H1 (cell line): ENCODE measurements at regions not wholly inside any gene's neighbourhood (a gene's known extent, or its start where the extent isn't known, plus 50 kb on each side); places are given as distances from the start of the nearest gene placed in this dataset.

ENCODE experiments used
- CTCF ChIA-PET: fragments of 300-600 bp; sonication (Branson Sonifier 250); formaldehyde crosslinking; loops from one replicate; lab custom pipeline; 2021; ENCODE audit not compliant: partially characterized antibody; lab: Charles Lee
- POLR2A ChIA-PET: fragments of 300-600 bp; sonication (Branson Sonifier 250); formaldehyde crosslinking; loops from one replicate; lab custom pipeline; 2021; ENCODE audit warnings: inconsistent platforms; ENCODE audit not compliant: partially characterized antibody; lab: Charles Lee
- DNase-seq, 2 experiments: peaks; one replicate each; pipeline versions ENCODE4 v3.0.0 to v3.0.0-alpha.2; 2010 to 2022; ENCODE audit warnings: low spot score in 2 of 2, low read depth in 1 of 2, mixed read lengths in 1 of 2
- FAIRE-seq: peaks from 2 replicates; lab custom pipeline; 2011; peaks lifted over from hg19 to GRCh38; lab: Jason Lieb, UNC
- H2AFZ ChIP-seq: 2 replicates; pipeline ENCODE4 v1.8.1; 2012; ENCODE audit warnings: low read length, inconsistent platforms
- H2AK5ac ChIP-seq: 2 replicates; pipeline ENCODE4 v1.6.1; 2013; ENCODE audit warnings: low read depth, low read length
- H2BK120ac ChIP-seq: replicated peaks from 2 replicates; pipeline ENCODE3; 2013; ENCODE audit warnings: low read depth, low read length, inconsistent platforms
- H2BK12ac ChIP-seq: 2 replicates; pipeline ENCODE4 v1.6.1; 2013; ENCODE audit warnings: low read depth, low read length
- H2BK15ac ChIP-seq: 2 replicates; pipeline ENCODE4 v1.6.1; 2013; ENCODE audit warnings: low read length
- H2BK20ac ChIP-seq: 2 replicates; pipeline ENCODE4 v1.6.1; 2013; ENCODE audit warnings: low read length
- H2BK5ac ChIP-seq: 2 replicates; pipeline ENCODE4 v1.6.1; 2013; ENCODE audit warnings: low read depth, low read length
- H3K14ac ChIP-seq: 2 replicates; pipeline ENCODE4 v1.6.1; 2013; ENCODE audit warnings: inconsistent platforms; ENCODE audit not compliant: insufficient read length
- H3K18ac ChIP-seq: 2 replicates; pipeline ENCODE4 v1.6.1; 2013; ENCODE audit warnings: low read length; ENCODE audit errors: extremely low read depth
- H3K23ac ChIP-seq: 2 replicates; pipeline ENCODE4 v1.6.1; 2013; ENCODE audit warnings: inconsistent platforms; ENCODE audit not compliant: insufficient read length
- H3K23me2 ChIP-seq: 2 replicates; pipeline ENCODE4 v1.6.1; 2013; ENCODE audit warnings: low read depth, low read length
- H3K27ac ChIP-seq: 2 replicates; pipeline ENCODE4 v1.6.1; 2011; ENCODE audit warnings: low read depth, low read length, inconsistent platforms
- H3K27me3 ChIP-seq, 4 experiments: replicated peaks in 1 of 4; 1 replicate in 1 of 4; 2 replicates in 3 of 4; pipeline versions ENCODE4 v1.6.1 to v1.8.1; 2011 to 2013; ENCODE audit warnings: low read length in 3 of 4, mild to moderate bottlenecking in 3 of 4, inconsistent platforms in 2 of 4, mixed read lengths in 2 of 4, moderate library complexity in 1 of 4; ENCODE audit not compliant: control insufficient read depth in 3 of 4, insufficient read depth in 3 of 4; ENCODE audit errors: extremely low read depth in 1 of 4
- H3K36me3 ChIP-seq, 4 experiments: 2 replicates each; pipeline versions ENCODE4 v1.6.1 to v1.8.1; 2011 to 2013; ENCODE audit warnings: mild to moderate bottlenecking in 4 of 4, low read length in 3 of 4, moderate library complexity in 2 of 4, control low read depth in 1 of 4, inconsistent platforms in 1 of 4; ENCODE audit not compliant: insufficient read depth in 4 of 4, control insufficient read depth in 2 of 4
- H3K4ac ChIP-seq: replicated peaks from 2 replicates; pipeline ENCODE3; 2013; ENCODE audit warnings: low read length, low read depth, mixed read lengths, inconsistent platforms; ENCODE audit not compliant: insufficient read length
- H3K4me1 ChIP-seq, 4 experiments: replicated peaks in 1 of 4; 1 replicate in 1 of 4; 2 replicates in 3 of 4; pipeline versions ENCODE4 v1.6.1 to v1.8.1; 2011 to 2013; ENCODE audit warnings: low read length in 3 of 4, inconsistent platforms in 2 of 4, mixed read lengths in 1 of 4; ENCODE audit not compliant: insufficient read depth in 4 of 4, control insufficient read depth in 3 of 4
- H3K4me2 ChIP-seq, 2 experiments: 2 replicates each; pipeline versions ENCODE4 v1.6.1 to v1.8.1; 2011 to 2013; ENCODE audit warnings: low read depth in 2 of 2, low read length in 2 of 2, control low read depth in 1 of 2, inconsistent platforms in 1 of 2, mild to moderate bottlenecking in 1 of 2; ENCODE audit not compliant: insufficient read depth in 1 of 2
- H3K4me3 ChIP-seq, 4 experiments: fragments of 200-600, 300-600 bp in 1 of 4; sonication (generic), shearing (Covaris generic), sonication (Bioruptor Twin) in 1 of 4; 2 replicates each; pipeline versions ENCODE4 v1.5.1 to v1.8.1; 2011 to 2016; ENCODE audit warnings: low read length in 4 of 4, low read depth in 3 of 4, control low read depth in 2 of 4, inconsistent platforms in 2 of 4, mild to moderate bottlenecking in 2 of 4, mixed read lengths in 1 of 4, moderate library complexity in 1 of 4; ENCODE audit not compliant: insufficient read depth in 2 of 4; ENCODE audit errors: extremely low read depth in 1 of 4
- H3K56ac ChIP-seq: replicated peaks from 2 replicates; pipeline ENCODE3; 2013; ENCODE audit warnings: low read depth, mild to moderate bottlenecking, mixed read lengths, low read length, inconsistent platforms; ENCODE audit not compliant: insufficient read length
- H3K79me1 ChIP-seq: 2 replicates; pipeline ENCODE4 v1.6.1; 2013; ENCODE audit warnings: low read depth, low read length, control low read depth
- H3K79me2 ChIP-seq, 2 experiments: 2 replicates each; pipeline versions ENCODE4 v1.6.1 to v1.8.1; 2012 to 2013; ENCODE audit warnings: low read length in 2 of 2, mild to moderate bottlenecking in 2 of 2, inconsistent platforms in 1 of 2; ENCODE audit not compliant: insufficient read depth in 2 of 2, control insufficient read depth in 1 of 2
- H3K9ac ChIP-seq, 4 experiments: replicated peaks in 1 of 4; 1 replicate in 1 of 4; 2 replicates in 3 of 4; pipeline versions ENCODE4 v1.6.1 to v1.8.1; 2011 to 2013; ENCODE audit warnings: low read depth in 3 of 4, low read length in 3 of 4, control low read depth in 2 of 4, mild to moderate bottlenecking in 2 of 4, moderate library complexity in 2 of 4, inconsistent platforms in 1 of 4; ENCODE audit errors: extremely low read depth in 1 of 4
- H3K9me3 ChIP-seq, 2 experiments: 2 replicates each; pipeline versions ENCODE4 v1.6.1 to v1.8.1; 2012 to 2013; ENCODE audit warnings: mild to moderate bottlenecking in 2 of 2, moderate library complexity in 2 of 2, control low read depth in 1 of 2, inconsistent platforms in 1 of 2, low read depth in 1 of 2, low read length in 1 of 2, mixed read lengths in 1 of 2; ENCODE audit not compliant: insufficient read depth in 2 of 2
- H4K20me1 ChIP-seq, 2 experiments: replicated peaks in 1 of 2; 2 replicates each; pipeline versions ENCODE3 to v1.8.1; 2011 to 2013; ENCODE audit warnings: inconsistent platforms in 2 of 2, low read length in 2 of 2, mild to moderate bottlenecking in 1 of 2; ENCODE audit not compliant: insufficient read depth in 2 of 2, control insufficient read depth in 1 of 2
- H4K5ac ChIP-seq: 2 replicates; pipeline ENCODE4 v1.6.1; 2013; ENCODE audit warnings: low read length, low read depth, mixed read lengths, inconsistent platforms; ENCODE audit not compliant: insufficient read length
- H4K8ac ChIP-seq: 2 replicates; pipeline ENCODE4 v1.8.0; 2013; ENCODE audit warnings: mild to moderate bottlenecking, moderate library complexity, low read length, inconsistent platforms; ENCODE audit not compliant: insufficient read depth; ENCODE audit errors: extremely low read depth
- H4K91ac ChIP-seq: replicated peaks from 2 replicates; pipeline ENCODE3; 2013; ENCODE audit warnings: low read length, mixed read lengths, inconsistent platforms; ENCODE audit not compliant: insufficient read length
- CTCF ChIP-seq, 3 experiments: IDR thresholded peaks; 1 replicate in 2 of 3; 2 replicates in 1 of 3; pipeline versions ENCODE4 v1.5.1 to v1.6.1; 2011; ENCODE audit warnings: low read length in 3 of 3, mild to moderate bottlenecking in 3 of 3, inconsistent platforms in 2 of 3, low read depth in 1 of 3, moderate library complexity in 1 of 3; ENCODE audit not compliant: insufficient read depth in 1 of 3; ENCODE audit errors: control extremely low read depth in 1 of 3
- JUN ChIP-seq: IDR thresholded peaks from 2 replicates; pipeline ENCODE4 v1.6.1; 2011; ENCODE audit warnings: low read depth, mild to moderate bottlenecking, improper control_type of control experiment, low read length
- KDM1A ChIP-seq: fragments of 200-600, 300-600 bp; sonication (generic); IDR thresholded peaks from 2 replicates; pipeline ENCODE4 v1.7.1; 2016; ENCODE audit warnings: mild to moderate bottlenecking, low read length, borderline replicate concordance
- RAD21 ChIP-seq, 2 experiments: IDR thresholded peaks in 1 of 2; conservative IDR thresholded peaks in 1 of 2; 2 replicates each; pipeline ENCODE4 v1.6.1; 2011; ENCODE audit warnings: low read depth in 2 of 2, low read length in 2 of 2, improper control_type of control experiment in 1 of 2, inconsistent platforms in 1 of 2, mild to moderate bottlenecking in 1 of 2, moderate library complexity in 1 of 2
- SP4 ChIP-seq: IDR thresholded peaks from 2 replicates; pipeline ENCODE4 v1.6.1; 2012; ENCODE audit warnings: low read length, inconsistent platforms
- WGBS, 2 experiments: shearing (Covaris generic) in 1 of 2; methylation state at CpG; one replicate each; pipeline versions ENCODE4 v1.1.6 to v1.1.7; 2013 to 2015; ENCODE audit warnings: low lambda C conversion rate in 2 of 2, mixed read lengths in 2 of 2, inconsistent platforms in 1 of 2, low coverage in 1 of 2, missing lambda C conversion rate in 1 of 2; ENCODE audit not compliant: insufficient replicate concordance in 2 of 2, insufficient coverage in 1 of 2, insufficient read length in 1 of 2; ENCODE audit errors: extremely low coverage in 1 of 2, missing lambda C conversion rate in 1 of 2; 5-methylcytosine and 5-hydroxymethylcytosine counted together
- TF ChIP-seq, protein P1 (sequence below): IDR thresholded peaks from 2 replicates; pipeline ENCODE4 v1.6.1; 2012; ENCODE audit warnings: low read length, inconsistent platforms

DNA sequence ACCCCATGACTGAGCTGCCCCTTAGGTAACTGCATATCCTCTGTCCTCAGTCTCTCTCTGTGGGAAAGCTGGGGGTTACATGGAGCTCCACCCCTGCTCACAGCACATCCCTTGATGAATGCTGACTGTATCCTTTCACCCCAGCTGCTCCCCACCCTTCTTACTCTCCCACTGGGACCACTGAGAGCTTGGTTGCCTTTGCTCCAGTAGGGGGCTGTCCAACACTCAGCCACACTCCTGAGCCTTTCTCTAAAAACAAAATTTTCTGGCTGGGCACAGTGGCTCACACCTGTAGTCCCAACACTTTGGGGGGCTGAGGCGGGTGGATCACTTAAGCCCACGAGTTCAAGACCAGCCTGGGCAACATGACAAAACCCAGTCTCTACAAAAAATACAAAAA lies 55.4 kb upstream of the EPCAM start:
- no peak overlapping the region for H3K56ac ChIP-seq
- H3K9ac ChIP-seq = no peak overlapping the region
- no peaks in the 10 kb centered on the region for H3K9me3 ChIP-seq
- CTCF ChIA-PET = interaction anchor here (0.6 to 16.2 kb wide), 30 partner anchors 8 to 477 kb away, joined by 3 to 164 read pairs (median 4); no protein-coding TSS in a partner anchor
- H2BK12ac ChIP-seq = no peak overlapping the region
- H3K18ac ChIP-seq = no peak overlapping the region
- H4K5ac ChIP-seq = no peak overlapping the region
- no peaks in the 10 kb centered on the region for H3K23me2 ChIP-seq
- no peak overlapping the region for H2AK5ac ChIP-seq
- no peak overlapping the region for H3K14ac ChIP-seq
- H3K4me1 ChIP-seq = peaks cover 0 to 13% (median 10%) of the 10 kb centered on the region in 4 experiments; a peak in 6 of 7 replicates
- peak overlapping the region; percentile 41 for H3K4ac ChIP-seq
- H3K27ac ChIP-seq = no peak overlapping the region
- no peak overlapping the region for H2BK20ac ChIP-seq
- H4K20me1 ChIP-seq = no peaks in the 10 kb centered on the region
- WGBS, 2 experiments = 90% methylated on average over 2 of the region's 2 CpGs; no CpG with 5 or more reads in 1 of the 2 experiments
- H2BK5ac ChIP-seq = no peak overlapping the region
- no peak overlapping the region for H3K4me2 ChIP-seq
- POLR2A ChIA-PET = interaction anchor here (2.6 kb wide), 1 partner anchor 9 kb away, joined by 6 read pairs; no protein-coding TSS in a partner anchor
- no peak overlapping the region for H3K23ac ChIP-seq
- H3K36me3 ChIP-seq = no peaks in the 10 kb centered on the region
- no peaks in the 10 kb centered on the region for H3K79me2 ChIP-seq
- no peak overlapping the region for H2AFZ ChIP-seq
- no peak overlapping the region for H3K4me3 ChIP-seq
- TF ChIP-seq JUN = no peak
- TF ChIP-seq CTCF (IDR thresholded peaks at IDR 0.05; ENCODE audit: control extremely low read depth in 1 of 3, insufficient read depth in 1 of 3, low read depth in 1 of 3, low read length in 3 of 3) = peak; percentile 34 to 48 (median 42)
- no peak for TF ChIP-seq KDM1A
- no peak for TF ChIP-seq SP4
- peak; percentile 22 to 44 for TF ChIP-seq RAD21 (IDR thresholded peaks at IDR 0.05 in 1 of 2, conservative IDR thresholded peaks at IDR 0.05 in 1 of 2; ENCODE audit: low read depth in 2 of 2, low read length in 2 of 2)
- TF ChIP-seq, protein P1, sequence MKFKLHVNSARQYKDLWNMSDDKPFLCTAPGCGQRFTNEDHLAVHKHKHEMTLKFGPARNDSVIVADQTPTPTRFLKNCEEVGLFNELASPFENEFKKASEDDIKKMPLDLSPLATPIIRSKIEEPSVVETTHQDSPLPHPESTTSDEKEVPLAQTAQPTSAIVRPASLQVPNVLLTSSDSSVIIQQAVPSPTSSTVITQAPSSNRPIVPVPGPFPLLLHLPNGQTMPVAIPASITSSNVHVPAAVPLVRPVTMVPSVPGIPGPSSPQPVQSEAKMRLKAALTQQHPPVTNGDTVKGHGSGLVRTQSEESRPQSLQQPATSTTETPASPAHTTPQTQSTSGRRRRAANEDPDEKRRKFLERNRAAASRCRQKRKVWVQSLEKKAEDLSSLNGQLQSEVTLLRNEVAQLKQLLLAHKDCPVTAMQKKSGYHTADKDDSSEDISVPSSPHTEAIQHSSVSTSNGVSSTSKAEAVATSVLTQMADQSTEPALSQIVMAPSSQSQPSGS = no peak
- H4K91ac ChIP-seq = no peak overlapping the region
- no peak for DNase-seq
- no peak for FAIRE-seq
- H2BK120ac ChIP-seq = no peak overlapping the region
- H3K27me3 ChIP-seq = no peaks in the 10 kb centered on the region
- no peaks in the 10 kb centered on the region for H3K79me1 ChIP-seq
- no peak overlapping the region for H2BK15ac ChIP-seq
- peak overlapping the region; percentile 29; the same call in 1 of the 2 replicates for H4K8ac ChIP-seq
